ENCODE measurements at regions not wholly inside any gene's neighbourhood (a gene's known extent, or its start where the extent isn't known, plus 50 kb on each side); places are given as distances from the start of the nearest gene placed in this dataset.
A peak's percentile ranks its signal among the peaks of the same experiment; 100 is the strongest.

DNA sequence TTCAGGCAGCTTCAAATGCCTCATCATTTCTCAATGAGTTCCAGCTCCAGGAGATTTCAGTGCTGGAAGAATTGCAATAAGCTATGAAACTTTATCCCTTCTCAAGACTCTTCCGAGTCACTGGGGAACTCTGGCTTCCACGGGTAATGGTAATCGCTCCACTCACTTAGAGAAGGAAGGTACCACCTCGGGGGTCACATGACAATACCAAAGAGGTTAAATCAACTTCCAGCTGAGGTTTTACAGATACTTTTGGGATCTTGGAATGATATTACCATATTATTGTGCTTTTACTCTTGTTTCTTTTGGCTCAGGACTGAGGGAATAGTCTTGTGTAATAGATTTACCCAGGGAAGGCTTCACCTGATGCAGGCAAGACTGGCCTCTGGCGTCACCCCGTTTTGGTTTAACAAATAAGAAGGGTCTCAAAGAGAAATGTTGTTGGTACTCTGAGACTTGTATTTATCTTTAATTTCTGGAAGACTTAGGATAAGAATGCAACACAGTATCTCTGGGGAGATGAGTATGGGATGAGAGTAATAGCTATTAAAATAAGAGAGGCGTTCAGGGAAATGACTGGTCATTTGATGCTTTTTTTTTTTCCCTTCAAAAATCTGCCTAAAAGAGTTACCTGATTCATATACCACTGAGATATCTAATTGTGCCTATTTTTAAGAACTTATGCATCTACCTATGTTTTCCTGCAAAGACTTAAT, 316.9 kb upstream of the ZEB2 start:
- ATAC-seq (ENCODE audit: low FRiP score) (no peak), DNase-seq (ENCODE audit: low spot score) (no peak)
- TF ChIP-seq, protein P1, sequence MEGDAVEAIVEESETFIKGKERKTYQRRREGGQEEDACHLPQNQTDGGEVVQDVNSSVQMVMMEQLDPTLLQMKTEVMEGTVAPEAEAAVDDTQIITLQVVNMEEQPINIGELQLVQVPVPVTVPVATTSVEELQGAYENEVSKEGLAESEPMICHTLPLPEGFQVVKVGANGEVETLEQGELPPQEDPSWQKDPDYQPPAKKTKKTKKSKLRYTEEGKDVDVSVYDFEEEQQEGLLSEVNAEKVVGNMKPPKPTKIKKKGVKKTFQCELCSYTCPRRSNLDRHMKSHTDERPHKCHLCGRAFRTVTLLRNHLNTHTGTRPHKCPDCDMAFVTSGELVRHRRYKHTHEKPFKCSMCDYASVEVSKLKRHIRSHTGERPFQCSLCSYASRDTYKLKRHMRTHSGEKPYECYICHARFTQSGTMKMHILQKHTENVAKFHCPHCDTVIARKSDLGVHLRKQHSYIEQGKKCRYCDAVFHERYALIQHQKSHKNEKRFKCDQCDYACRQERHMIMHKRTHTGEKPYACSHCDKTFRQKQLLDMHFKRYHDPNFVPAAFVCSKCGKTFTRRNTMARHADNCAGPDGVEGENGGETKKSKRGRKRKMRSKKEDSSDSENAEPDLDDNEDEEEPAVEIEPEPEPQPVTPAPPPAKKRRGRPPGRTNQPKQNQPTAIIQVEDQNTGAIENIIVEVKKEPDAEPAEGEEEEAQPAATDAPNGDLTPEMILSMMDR (IDR thresholded peaks at IDR 0.05), result no peak

DNA sequence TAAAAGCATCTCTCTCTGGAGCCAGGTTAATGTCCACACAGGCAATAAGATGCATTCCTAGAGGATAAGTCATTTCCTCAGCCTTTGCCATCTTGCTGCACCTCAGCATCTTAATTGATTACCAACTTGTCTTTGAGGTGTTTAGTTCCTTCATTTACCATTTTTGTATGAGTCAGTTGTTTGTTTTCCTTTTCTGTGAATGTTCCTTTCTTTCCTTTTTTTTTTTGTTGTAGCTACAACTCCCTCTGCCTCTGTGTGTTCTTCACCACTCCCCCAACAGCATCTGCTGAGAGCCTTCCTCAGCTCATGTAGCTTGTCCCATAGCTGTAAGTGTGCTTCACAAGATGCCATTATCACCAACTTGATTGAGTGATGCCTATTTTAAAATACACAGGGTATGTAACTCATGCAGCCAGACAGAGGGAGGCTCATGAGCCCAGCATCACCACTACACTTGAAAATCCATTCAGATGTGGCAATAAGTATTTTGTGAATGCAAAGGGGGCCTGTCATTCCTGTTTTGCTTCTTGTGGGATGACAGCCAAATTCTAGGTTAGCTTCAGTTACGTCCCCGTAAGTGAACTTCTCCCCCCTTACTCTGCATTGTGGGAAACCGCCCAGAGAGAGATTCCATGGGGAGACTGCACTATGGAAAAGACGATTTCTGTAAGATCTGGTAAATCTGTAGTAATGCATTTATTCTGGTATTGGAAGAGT, 315.9 kb upstream of the ZEB2 start:
- no peak for DNase-seq (ENCODE audit: low spot score)
- peak; percentile 22 for ATAC-seq (ENCODE audit: low FRiP score)
- TF ChIP-seq, protein P1 (IDR thresholded peaks at IDR 0.05), result no peak

DNA sequence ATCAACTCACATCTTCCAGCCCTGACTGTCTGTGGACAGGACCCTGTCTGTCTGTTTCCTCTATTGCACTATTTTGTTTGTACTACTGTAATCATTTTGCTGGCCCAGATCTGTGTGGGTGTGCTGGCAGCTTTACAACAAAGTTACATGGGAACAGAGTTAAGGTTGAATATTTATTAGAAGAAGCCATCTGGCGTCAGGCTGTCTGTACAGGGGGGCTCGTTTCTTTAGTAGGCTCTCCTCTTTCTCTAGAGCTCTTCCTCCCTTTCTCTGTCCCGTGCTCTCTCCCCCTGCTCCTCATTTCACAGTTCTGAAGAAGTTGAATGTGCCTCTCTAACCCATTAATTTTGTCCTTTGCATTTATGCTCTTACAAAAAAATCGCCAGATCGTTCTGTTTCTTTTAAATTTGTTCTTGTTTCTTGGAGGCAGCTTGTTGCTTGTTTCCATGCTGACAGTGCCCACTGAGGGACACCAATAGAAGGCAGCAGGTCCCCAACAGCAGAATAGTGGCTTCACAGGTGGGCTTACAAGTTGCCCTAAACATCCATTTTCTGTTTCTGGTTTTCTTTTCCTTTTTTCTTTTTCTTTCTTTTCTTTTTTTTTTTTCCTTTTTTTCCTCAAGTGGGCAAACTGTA, 315.2 kb upstream of the ZEB2 start:
- TF ChIP-seq, protein P1 (IDR thresholded peaks at IDR 0.05), result no peak
- no peak for DNase-seq (ENCODE audit: low spot score)
- peak; percentile 55 for ATAC-seq (ENCODE audit: low FRiP score)

DNA sequence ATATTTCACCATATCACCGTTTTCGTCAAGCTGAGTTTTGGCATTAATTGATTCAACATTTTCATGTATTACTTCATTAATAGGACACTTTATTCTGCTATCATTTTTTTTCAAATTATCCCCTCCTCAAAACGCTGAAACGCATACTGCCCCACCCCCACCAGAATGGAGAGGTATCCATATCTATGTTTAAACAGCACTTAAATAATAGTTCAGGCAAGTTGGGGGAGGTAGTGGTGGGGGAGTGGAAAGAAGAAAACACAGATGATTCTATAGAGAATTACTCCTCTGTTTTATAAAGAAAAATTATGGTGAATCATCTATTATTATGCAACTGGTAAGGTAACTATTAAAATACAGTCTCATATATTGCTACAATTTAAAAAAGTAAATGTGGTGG, 314.4 kb upstream of the ZEB2 start:
- ATAC-seq (ENCODE audit: low FRiP score) (peak; percentile 18), DNase-seq (ENCODE audit: low spot score) (no peak)
- TF ChIP-seq, protein P1 (IDR thresholded peaks at IDR 0.05), result no peak

DNA sequence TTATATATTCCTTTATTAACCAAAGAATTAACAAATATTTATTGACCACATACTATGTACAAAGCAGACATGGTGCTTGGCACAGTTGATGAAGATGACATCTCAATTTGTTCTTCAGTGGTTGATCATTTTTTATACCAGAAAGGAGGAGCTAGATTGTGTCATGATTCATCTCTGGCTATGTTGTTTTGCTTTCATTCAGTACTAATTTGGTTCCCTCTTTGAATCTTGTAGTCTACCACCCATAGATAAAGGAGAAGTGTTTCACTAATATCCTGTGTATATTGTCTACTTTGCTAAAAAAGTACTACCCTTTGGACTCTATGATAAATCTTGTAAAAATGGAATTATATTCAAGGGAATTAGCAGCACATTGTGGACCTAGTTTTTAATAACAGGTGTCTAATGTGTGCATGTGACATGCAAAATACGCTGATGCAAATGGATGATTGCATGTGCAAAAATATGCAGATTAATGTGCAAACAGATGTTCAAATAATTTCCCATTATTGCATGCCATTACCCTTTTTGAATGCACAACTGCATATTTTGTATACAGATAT, 313.2 kb upstream of the ZEB2 start:
- ATAC-seq (ENCODE audit: low FRiP score) (no peak), DNase-seq (ENCODE audit: low spot score) (no peak)
- TF ChIP-seq, protein P1 (IDR thresholded peaks at IDR 0.05), result no peak

DNA sequence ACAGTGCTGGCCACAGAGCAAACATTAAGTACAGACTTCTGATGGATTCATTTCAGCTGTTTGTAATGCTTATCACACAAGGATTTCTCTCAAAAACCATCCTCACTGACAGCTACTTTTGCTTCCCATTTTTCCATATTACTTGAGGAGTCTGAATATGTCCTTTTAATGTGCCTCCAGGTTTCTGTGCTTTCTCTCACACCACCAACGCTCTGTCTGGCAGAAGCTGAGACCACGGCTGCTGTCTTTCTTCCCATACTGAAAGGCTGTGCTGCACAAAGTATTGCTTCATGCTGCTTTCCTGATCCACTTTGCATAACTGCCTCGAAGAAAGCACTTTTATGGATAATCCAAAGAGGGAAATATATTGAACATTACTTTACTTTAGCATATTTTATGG, 312.1 kb upstream of the ZEB2 start:
- no peak for DNase-seq (ENCODE audit: low spot score)
- TF ChIP-seq, protein P1 (IDR thresholded peaks at IDR 0.05), result no peak
- ATAC-seq (ENCODE audit: low FRiP score), result no peak

Data from omental fat pad (tissue), 3 donors.